GM21447 (cell line): ENCODE measurements at regions not wholly inside any gene's neighbourhood (a gene's known extent, or its start where the extent isn't known, plus 50 kb on each side); places are given as distances from the start of the nearest gene placed in this dataset.
A peak's percentile ranks its signal among the peaks of the same experiment; 100 is the strongest.
"Not testable (repeated sequence)": the region's sequence is repeated elsewhere in the genome, so short reads cannot be mapped to it uniquely, and the experiment has no call there.

Experiments used
- ATAC-seq: cut with Tn5 transposase; IDR thresholded peaks from one replicate; pipeline ENCODE4 v1.9.1; 2021; ENCODE audit not compliant: unreplicated experiment

GRCh38 chr7:81887098-81888090 lies 117.5 kb upstream of the HGF start:
- no peak for ATAC-seq

GRCh38 chr7:81886211-81886764 lies 116.4 kb upstream of the HGF start:
- no peak for ATAC-seq

GRCh38 chr7:81884817-81885216 lies 115.0 kb upstream of the HGF start:
- ATAC-seq, result no peak

GRCh38 chr7:81883801-81884393 lies 114.0 kb upstream of the HGF start:
- no peak for ATAC-seq

GRCh38 chr7:81882086-81882485 lies 112.2 kb upstream of the HGF start:
- ATAC-seq, result no peak

GRCh38 chr7:81877890-81878289 lies 108.0 kb upstream of the HGF start:
- no peak for ATAC-seq

GRCh38 chr7:81873559-81873958 lies 103.7 kb upstream of the HGF start:
- no peak for ATAC-seq

GRCh38 chr7:81871606-81872265 lies 101.9 kb upstream of the HGF start:
- no peak for ATAC-seq

GRCh38 chr7:81870608-81871007 lies 100.8 kb upstream of the HGF start:
- no peak for ATAC-seq

GRCh38 chr7:81869670-81870069 lies 99.8 kb upstream of the HGF start:
- ATAC-seq, result no peak

GRCh38 chr7:81865754-81866153 lies 95.9 kb upstream of the HGF start:
- ATAC-seq, result no peak

GRCh38 chr7:81859433-81859832 lies 89.6 kb upstream of the HGF start:
- no peak for ATAC-seq

GRCh38 chr7:81858820-81859219 lies 89.0 kb upstream of the HGF start:
- not testable (repeated sequence) for ATAC-seq

- ATAC-seq, result no peak
These were observed 87.5 kb upstream of the HGF start for GRCh38 chr7:81857385-81857784.

- ATAC-seq, result no peak
These were observed 84.7 kb upstream of the HGF start for GRCh38 chr7:81854518-81854917.

- no peak for ATAC-seq
These were observed 82.9 kb upstream of the HGF start for GRCh38 chr7:81852701-81853100.

GRCh38 chr7:81851413-81851812 lies 81.6 kb upstream of the HGF start:
- no peak for ATAC-seq

GRCh38 chr7:81846398-81846797 lies 76.6 kb upstream of the HGF start:
- ATAC-seq, result no peak

- peak; percentile 71 for ATAC-seq
These were observed 75.9 kb upstream of the HGF start for GRCh38 chr7:81845744-81846241.

GRCh38 chr7:81843657-81844056 lies 73.8 kb upstream of the HGF start:
- ATAC-seq, result not testable (repeated sequence)

- ATAC-seq, result no peak
These were observed 72.5 kb upstream of the HGF start for GRCh38 chr7:81842361-81842760.
